Right ventricle myocardium inferior (tissue), 1 donor: ENCODE measurements at regions not wholly inside any gene's neighbourhood (a gene's known extent, or its start where the extent isn't known, plus 50 kb on each side); places are given as distances from the start of the nearest gene placed in this dataset.
"Not testable (repeated sequence)": the region's sequence is repeated elsewhere in the genome, so short reads cannot be mapped to it uniquely, and the experiment has no call there.

Source experiments
- ATAC-seq: fragments of 200-7000 bp; cut with Tn5 transposase; one replicate; pipeline ENCODE4 v1.9.1; 2020; ENCODE audit warnings: mild to moderate bottlenecking, moderate library complexity
- DNase-seq: peaks from one replicate; pipeline ENCODE4 v3.0.0; 2021; ENCODE audit errors: missing footprints
- intact Hi-C: fragments of 100-400 bp; cut with DNase I; formaldehyde crosslinking; loops from one replicate; pipeline ENCODE4 v1.11.0; 2022
- donor health status: DM: no; HTN: yes; CAD: no; lungs with severe emphysema.

GRCh38 chr9:134525070-134525815 lies 116.4 kb upstream of the COL5A1 start:
- ATAC-seq, result peak; percentile 15

GRCh38 chr9:134525841-134526583 lies 115.6 kb upstream of the COL5A1 start:
- DNase-seq, result peak; percentile 88
- intact Hi-C loops, result no loop called here
- ATAC-seq, result peak; percentile 83

More at GRCh38 chr9:134525070-134525815, 116.4 kb upstream of the COL5A1 start:
- peak; percentile 59 for DNase-seq
- intact Hi-C loops, result no loop called here

- DNase-seq (peak; percentile 75), ATAC-seq (peak; percentile 70)
- intact Hi-C loops, result no loop called here
These were observed 114.8 kb upstream of the COL5A1 start for GRCh38 chr9:134526584-134527477.

- intact Hi-C loops, result no loop called here
- DNase-seq (no peak), ATAC-seq (no peak)
These were observed 110.9 kb upstream of the COL5A1 start for GRCh38 chr9:134530724-134531123.

GRCh38 chr9:134531220-134531970 lies 110.2 kb upstream of the COL5A1 start:
- intact Hi-C loops, result no loop called here
- DNase-seq, result no peak
- no peak for ATAC-seq

GRCh38 chr9:134532084-134532483 lies 109.5 kb upstream of the COL5A1 start:
- ATAC-seq, result no peak
- intact Hi-C loops, result no loop called here
- no peak for DNase-seq

GRCh38 chr9:134532661-134533060 lies 108.9 kb upstream of the COL5A1 start:
- intact Hi-C loops, ATAC-seq, DNase-seq: not testable (repeated sequence)

- DNase-seq (no peak), ATAC-seq (no peak)
- intact Hi-C loops, result no loop called here
These were observed 107.6 kb upstream of the COL5A1 start for GRCh38 chr9:134533850-134534588.

- intact Hi-C loops, result no loop called here
- no peak for ATAC-seq
- DNase-seq, result no peak
These were observed 106.9 kb upstream of the COL5A1 start for GRCh38 chr9:134534661-134535080.

GRCh38 chr9:134535171-134535570 lies 106.4 kb upstream of the COL5A1 start:
- DNase-seq (no peak), ATAC-seq (no peak)
- intact Hi-C loops, result no loop called here

GRCh38 chr9:134536101-134536900 lies 105.3 kb upstream of the COL5A1 start:
- ATAC-seq (no peak), DNase-seq (no peak)
- intact Hi-C loops, result no loop called here

- no peak for ATAC-seq
- intact Hi-C loops, result no loop called here
- DNase-seq, result peak; percentile 26
These were observed 104.7 kb upstream of the COL5A1 start for GRCh38 chr9:134536931-134537330.

GRCh38 chr9:134537951-134538641 lies 103.5 kb upstream of the COL5A1 start:
- ATAC-seq, result peak; percentile 79
- intact Hi-C loops, result no loop called here
- DNase-seq, result peak; percentile 70

GRCh38 chr9:134538856-134539566 lies 102.6 kb upstream of the COL5A1 start:
- DNase-seq (peak; percentile 71), ATAC-seq (peak; percentile 36)
- intact Hi-C loops, result no loop called here

- DNase-seq (peak; percentile 66), ATAC-seq (peak; percentile 46)
- intact Hi-C loops, result no loop called here
These were observed 101.9 kb upstream of the COL5A1 start for GRCh38 chr9:134539586-134540194.
